NCI-H2029 (cell line): ENCODE measurements at regions not wholly inside any gene's neighbourhood (a gene's known extent, or its start where the extent isn't known, plus 50 kb on each side); places are given as distances from the start of the nearest gene placed in this dataset.

Experiments
- DNase-seq: peaks from one replicate; lab custom pipeline; 2025; lab: John Stamatoyannopoulos, UW

GRCh38 chr4:60020389-60020788 lies 1179.7 kb upstream of the ADGRL3 start:
- no peak for DNase-seq

- DNase-seq, result no peak
These were observed 1166.3 kb upstream of the ADGRL3 start for GRCh38 chr4:60033826-60034225.

- peak; percentile 33 for DNase-seq
These were observed 1165.8 kb upstream of the ADGRL3 start for GRCh38 chr4:60034361-60034760.

- DNase-seq, result no peak
These were observed 1160.2 kb upstream of the ADGRL3 start for GRCh38 chr4:60039908-60040307.

DNA sequence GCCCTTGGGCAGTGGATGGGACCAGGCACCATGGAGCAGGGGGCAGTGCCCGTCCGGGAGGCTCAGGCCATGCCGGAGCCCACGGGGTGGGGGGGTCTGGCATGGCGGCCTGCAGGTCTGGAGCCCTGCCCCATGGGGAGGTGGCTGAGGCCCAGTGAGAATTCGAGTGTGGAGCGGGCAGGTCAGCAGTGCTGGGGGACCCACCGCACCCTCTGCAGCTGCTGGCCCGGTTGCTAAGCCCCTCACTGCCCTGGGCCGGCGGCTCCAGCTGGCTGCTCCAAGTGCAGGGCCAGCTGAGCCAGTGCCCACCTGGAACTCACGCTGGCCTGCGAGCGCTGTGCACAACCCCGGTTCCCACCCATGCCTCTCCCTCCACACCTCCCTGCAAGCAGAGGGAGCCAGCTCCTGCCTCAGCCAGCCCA lies 1157.9 kb upstream of the ADGRL3 start:
- no peak for DNase-seq

DNA sequence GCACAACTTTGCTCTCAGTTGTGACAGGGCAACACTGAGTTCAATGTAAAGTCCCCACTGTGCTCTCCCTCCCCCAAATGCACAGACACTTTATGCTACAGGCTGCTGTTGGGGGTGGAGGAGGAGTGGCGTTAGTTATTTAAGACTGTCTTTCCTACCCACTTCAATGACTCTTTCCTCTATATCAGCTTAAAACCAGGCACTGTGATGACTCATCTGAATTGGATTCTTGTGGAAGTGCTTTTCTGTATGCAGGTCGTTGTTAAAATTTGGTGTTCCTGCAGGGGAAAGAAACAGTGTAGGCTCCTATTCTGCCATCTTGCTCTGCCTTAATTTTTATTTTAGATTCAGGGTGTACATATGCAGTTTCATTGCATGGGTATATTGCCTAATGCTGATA lies 1157.2 kb upstream of the ADGRL3 start:
- DNase-seq, result no peak

DNA sequence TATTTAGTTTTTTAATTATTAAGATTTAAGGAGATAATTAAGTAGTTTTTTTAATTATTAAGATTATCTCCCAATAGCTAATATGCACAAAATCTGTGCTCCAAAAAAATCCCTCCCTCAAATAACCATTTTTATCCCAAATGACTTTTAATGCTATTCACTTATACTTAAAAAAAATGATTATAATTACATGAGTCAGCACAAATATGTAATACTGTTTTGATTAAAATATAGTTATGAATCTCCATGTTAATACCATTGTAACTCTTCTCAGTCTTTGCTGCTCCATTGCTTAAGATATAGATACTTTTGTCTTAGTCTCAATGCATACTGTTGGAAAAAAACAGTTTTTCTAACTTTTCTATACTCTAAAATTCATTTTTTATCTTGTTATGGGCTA lies 1121.1 kb upstream of the ADGRL3 start:
- no peak for DNase-seq

GRCh38 chr4:60081839-60082238 lies 1118.3 kb upstream of the ADGRL3 start:
- no peak for DNase-seq

GRCh38 chr4:60088807-60089486 lies 1111.2 kb upstream of the ADGRL3 start:
- DNase-seq, result no peak

GRCh38 chr4:60089546-60090273 lies 1110.4 kb upstream of the ADGRL3 start:
- DNase-seq, result no peak

GRCh38 chr4:60096676-60097075 lies 1103.5 kb upstream of the ADGRL3 start:
- DNase-seq, result no peak

- DNase-seq, result no peak
These were observed 1083.5 kb upstream of the ADGRL3 start for GRCh38 chr4:60116592-60116991.

- DNase-seq, result no peak
These were observed 1082.3 kb upstream of the ADGRL3 start for GRCh38 chr4:60117726-60118323.

GRCh38 chr4:60122820-60123219 lies 1077.3 kb upstream of the ADGRL3 start:
- no peak for DNase-seq

DNA sequence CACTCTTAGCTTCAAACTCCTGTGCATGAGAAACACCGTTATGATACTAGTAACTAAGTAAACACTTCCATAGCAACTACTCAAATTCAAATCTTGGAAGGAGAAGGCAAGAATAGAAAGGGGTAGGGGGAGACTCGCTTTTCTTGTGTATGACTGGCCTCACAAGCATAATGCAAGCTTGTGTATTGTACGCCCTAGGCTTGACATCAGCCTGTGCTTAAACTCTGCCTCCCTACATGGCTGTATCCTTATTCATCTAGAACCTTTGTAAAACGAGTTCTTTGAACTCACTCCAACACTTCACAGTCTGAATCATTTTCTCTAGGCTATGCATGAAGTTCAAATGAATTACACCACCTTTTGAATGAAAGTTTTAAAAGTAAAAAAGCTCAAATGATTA lies 1071.2 kb upstream of the ADGRL3 start:
- no peak for DNase-seq

- DNase-seq, result no peak
These were observed 1070.4 kb upstream of the ADGRL3 start for GRCh38 chr4:60129740-60130139.

DNA sequence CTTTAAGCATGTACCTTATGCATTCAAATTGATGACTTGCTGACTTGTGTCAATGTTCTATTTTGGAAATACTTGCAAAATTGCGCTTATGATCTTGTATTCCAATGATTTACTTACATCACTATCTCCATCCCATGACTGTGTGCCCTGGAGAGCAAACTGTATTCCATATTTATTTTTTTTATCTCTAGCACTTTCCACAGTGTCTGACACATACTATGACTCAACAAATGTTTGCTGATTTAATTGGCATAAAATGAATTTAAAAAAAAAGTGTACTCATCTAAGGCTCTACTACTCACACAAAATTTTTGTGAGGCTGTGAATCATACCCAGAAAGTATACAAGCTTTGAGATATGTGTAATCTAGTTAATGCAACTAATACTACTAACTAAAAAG lies 1066.8 kb upstream of the ADGRL3 start:
- DNase-seq, result no peak

DNA sequence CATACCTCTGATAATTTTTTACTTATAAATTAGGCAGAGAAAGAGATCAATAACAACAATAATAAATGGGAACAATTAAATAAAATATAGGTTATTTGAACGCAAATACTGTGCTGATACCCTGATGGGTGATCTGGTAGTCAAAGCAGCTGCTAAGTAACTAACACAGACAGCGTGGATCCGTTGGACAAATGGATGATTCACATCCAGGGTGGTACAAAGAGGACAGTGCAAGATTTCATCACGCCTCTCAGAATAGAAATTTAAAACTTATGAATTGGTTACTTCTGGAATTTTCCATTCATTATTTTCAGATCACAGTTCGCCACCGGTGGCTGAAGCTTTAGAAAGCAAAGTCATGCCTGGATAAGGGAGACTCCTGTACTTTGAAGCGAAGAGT lies 1066.0 kb upstream of the ADGRL3 start:
- no peak for DNase-seq

- DNase-seq, result no peak
These were observed 1045.0 kb upstream of the ADGRL3 start for GRCh38 chr4:60155088-60155487.

GRCh38 chr4:60173103-60173502 lies 1027.0 kb upstream of the ADGRL3 start:
- no peak for DNase-seq

- DNase-seq, result no peak
These were observed 1026.4 kb upstream of the ADGRL3 start for GRCh38 chr4:60173718-60174117.

GRCh38 chr4:60175241-60175640 lies 1024.9 kb upstream of the ADGRL3 start:
- DNase-seq, result no peak

DNA sequence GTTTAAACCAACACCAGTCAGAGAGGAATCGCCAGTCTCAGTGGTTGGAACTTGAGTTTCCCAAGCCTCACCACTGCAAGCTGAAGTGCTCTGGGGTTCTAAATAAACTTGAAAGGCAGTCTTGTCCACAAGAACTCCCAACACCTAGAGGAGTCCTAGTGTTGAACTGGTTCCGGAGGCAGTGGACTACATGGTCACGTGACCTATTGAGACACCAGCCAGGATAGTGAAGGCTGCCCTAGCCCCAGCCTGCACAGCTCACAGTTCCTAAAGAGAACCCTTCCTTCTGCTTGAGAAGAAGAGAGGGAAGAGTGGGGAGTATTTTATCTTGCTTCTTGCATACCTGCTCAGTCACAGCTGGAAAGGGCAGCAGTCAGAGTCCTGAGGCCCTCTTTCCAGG lies 1012.7 kb upstream of the ADGRL3 start:
- no peak for DNase-seq
